ENCODE measurements at regions not wholly inside any gene's neighbourhood (a gene's known extent, or its start where the extent isn't known, plus 50 kb on each side); places are given as distances from the start of the nearest gene placed in this dataset.

DNA sequence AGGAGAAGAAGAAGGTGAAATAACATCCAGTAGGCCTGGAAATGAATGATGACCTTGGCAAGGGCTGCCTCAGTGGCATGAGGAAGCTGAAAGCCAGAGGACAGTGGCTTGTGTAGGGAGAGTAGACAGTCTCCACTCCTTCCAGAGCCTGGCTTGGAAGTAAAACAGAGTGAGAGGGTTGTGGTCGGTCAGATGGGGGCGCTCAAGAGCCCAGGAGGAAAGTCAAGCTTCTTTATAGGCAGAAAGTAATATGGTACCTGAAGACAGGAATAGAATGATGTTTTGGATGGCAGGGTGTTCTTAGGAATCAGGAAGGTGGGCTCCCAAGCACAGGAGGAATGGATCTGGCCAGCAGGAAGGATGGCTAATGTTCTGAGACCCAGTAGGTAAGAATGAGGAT is 75.1 kb upstream of the TSC22D1 start:
- Histone ChIP-seq H3K27ac (ENCODE audit: low read length) (no peak overlapping the region), H4K20me1 (ENCODE audit: insufficient read depth, low read length) (no peaks in the 10 kb centered on the region), H3K9me3 (ENCODE audit: insufficient read depth, low read length, severe bottlenecking) (no peaks in the 10 kb centered on the region), H3K4me3 (ENCODE audit: low read depth in 1 of 2, low read length in 2 of 2) (no peak overlapping the region), H3K27me3 (ENCODE audit: insufficient read depth, low read length, poor library complexity) (no peaks in the 10 kb centered on the region), H3K79me2 (ENCODE audit: insufficient read depth, low read length) (no peaks in the 10 kb centered on the region), H3K4me2 (ENCODE audit: insufficient read depth, low read length) (no peak overlapping the region), H3K4me1 (ENCODE audit: insufficient read depth, low read length) (no peaks in the 10 kb centered on the region), H2AFZ (ENCODE audit: low read depth, low read length) (no peak overlapping the region), H3K36me3 (ENCODE audit: insufficient read depth, low read length) (no peaks in the 10 kb centered on the region), H3K9ac (ENCODE audit: low read depth, low read length) (no peak overlapping the region)
- TF ChIP-seq EZH2 (IDR thresholded peaks at IDR 0.05; ENCODE audit: borderline replicate concordance, low read depth, low read length, severe bottlenecking), result no peak
- no peak for TF ChIP-seq CTCF (IDR thresholded peaks at IDR 0.05; ENCODE audit: borderline replicate concordance, extremely low read depth, low read length, poor library complexity, severe bottlenecking)
- DNase-seq (no peak), ATAC-seq (ENCODE audit: insufficient read depth, low read depth) (no peak)

- H3K9me3 ChIP-seq (ENCODE audit: insufficient read depth, low read length, severe bottlenecking), result no peaks in the 10 kb centered on the region
- no peak overlapping the region for H3K4me3 ChIP-seq (ENCODE audit: low read depth in 1 of 2, low read length in 2 of 2)
- no peak overlapping the region for H2AFZ ChIP-seq (ENCODE audit: low read depth, low read length)
- no peak overlapping the region for H3K9ac ChIP-seq (ENCODE audit: low read depth, low read length)
- no peaks in the 10 kb centered on the region for H4K20me1 ChIP-seq (ENCODE audit: insufficient read depth, low read length)
- H3K27me3 ChIP-seq (ENCODE audit: insufficient read depth, low read length, poor library complexity), result no peaks in the 10 kb centered on the region
- DNase-seq, result no peak
- no peaks in the 10 kb centered on the region for H3K79me2 ChIP-seq (ENCODE audit: insufficient read depth, low read length)
- H3K27ac ChIP-seq (ENCODE audit: low read length), result no peak overlapping the region
- H3K36me3 ChIP-seq (ENCODE audit: insufficient read depth, low read length), result no peaks in the 10 kb centered on the region
- H3K4me2 ChIP-seq (ENCODE audit: insufficient read depth, low read length), result no peak overlapping the region
- TF ChIP-seq EZH2 (IDR thresholded peaks at IDR 0.05; ENCODE audit: borderline replicate concordance, low read depth, low read length, severe bottlenecking), result no peak
- no peak for TF ChIP-seq CTCF (IDR thresholded peaks at IDR 0.05; ENCODE audit: borderline replicate concordance, extremely low read depth, low read length, poor library complexity, severe bottlenecking)
- H3K4me1 ChIP-seq (ENCODE audit: insufficient read depth, low read length), result no peaks in the 10 kb centered on the region
- ATAC-seq (ENCODE audit: insufficient read depth, low read depth), result no peak
These were observed 73.7 kb upstream of the TSC22D1 start for GRCh38 chr13:44649834-44650233.

DNA sequence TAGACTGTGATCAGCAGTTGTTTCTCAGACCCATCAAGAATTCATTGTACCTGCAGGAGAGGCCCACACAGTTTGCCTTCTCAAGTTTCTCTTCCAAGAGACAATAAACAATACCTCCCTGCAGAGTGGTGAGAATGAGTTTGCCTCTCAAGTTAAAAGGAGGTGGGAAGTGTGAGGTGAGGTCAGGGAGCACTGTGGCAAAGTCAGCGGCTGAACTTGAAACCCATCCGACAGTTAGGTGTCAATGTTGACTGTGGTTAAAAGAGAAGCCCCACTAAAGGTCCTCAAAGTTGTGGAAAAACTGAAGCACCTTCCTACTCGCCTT is 72.9 kb upstream of the TSC22D1 start:
- Histone ChIP-seq H3K27ac (ENCODE audit: low read length) (no peak overlapping the region), H3K4me3 (ENCODE audit: low read depth in 1 of 2, low read length in 2 of 2) (no peak overlapping the region), H4K20me1 (ENCODE audit: insufficient read depth, low read length) (no peaks in the 10 kb centered on the region), H3K4me1 (ENCODE audit: insufficient read depth, low read length) (no peaks in the 10 kb centered on the region), H3K4me2 (ENCODE audit: insufficient read depth, low read length) (no peak overlapping the region), H3K9me3 (ENCODE audit: insufficient read depth, low read length, severe bottlenecking) (no peaks in the 10 kb centered on the region), H3K27me3 (ENCODE audit: insufficient read depth, low read length, poor library complexity) (no peaks in the 10 kb centered on the region), H3K36me3 (ENCODE audit: insufficient read depth, low read length) (no peaks in the 10 kb centered on the region), H3K79me2 (ENCODE audit: insufficient read depth, low read length) (no peaks in the 10 kb centered on the region), H3K9ac (ENCODE audit: low read depth, low read length) (no peak overlapping the region), H2AFZ (ENCODE audit: low read depth, low read length) (no peak overlapping the region)
- no peak for TF ChIP-seq EZH2 (IDR thresholded peaks at IDR 0.05; ENCODE audit: borderline replicate concordance, low read depth, low read length, severe bottlenecking)
- TF ChIP-seq CTCF (IDR thresholded peaks at IDR 0.05; ENCODE audit: borderline replicate concordance, extremely low read depth, low read length, poor library complexity, severe bottlenecking), result no peak
- ATAC-seq (ENCODE audit: insufficient read depth, low read depth) (no peak), DNase-seq (no peak)
